ENCODE measurements at regions not wholly inside any gene's neighbourhood (a gene's known extent, or its start where the extent isn't known, plus 50 kb on each side); places are given as distances from the start of the nearest gene placed in this dataset.

- no peak overlapping the region for H3K4me3 ChIP-seq (ENCODE audit: low read depth, low read length)
- ChIA-PET CTCF (no interaction called here), POLR2A (no interaction called here)
- no peaks in the 10 kb centered on the region for H3K27me3 ChIP-seq (ENCODE audit: control insufficient read depth, insufficient read depth, low read length)
- TF ChIP-seq CTCF (IDR thresholded peaks at IDR 0.05; ENCODE audit: low read depth, low read length) = no peak
- DNase-seq (ENCODE audit: low read depth, low spot score) = no peak
- H3K9me3 ChIP-seq (ENCODE audit: control insufficient read depth, insufficient read depth, low read length) = no peaks in the 10 kb centered on the region
- H3K27ac ChIP-seq (ENCODE audit: low read depth, low read length) = no peak overlapping the region
Measured at GRCh38 chr14:30125322-30125979, 197.8 kb upstream of the PRKD1 start.

GRCh38 chr14:30129807-30130206 lies 202.2 kb upstream of the PRKD1 start:
- POLR2A ChIA-PET = no interaction called here
- no peak for TF ChIP-seq CTCF (IDR thresholded peaks at IDR 0.05; ENCODE audit: low read depth, low read length)
- no peaks in the 10 kb centered on the region for H3K27me3 ChIP-seq (ENCODE audit: control insufficient read depth, insufficient read depth, low read length)
- H3K9me3 ChIP-seq (ENCODE audit: control insufficient read depth, insufficient read depth, low read length) = no peaks in the 10 kb centered on the region
- no peak overlapping the region for H3K27ac ChIP-seq (ENCODE audit: low read depth, low read length)
- no peak for DNase-seq (ENCODE audit: low read depth, low spot score)
- CTCF ChIA-PET = no interaction called here
- H3K4me3 ChIP-seq (ENCODE audit: low read depth, low read length) = no peak overlapping the region

GRCh38 chr14:30131581-30132097 lies 204.0 kb upstream of the PRKD1 start:
- no peak for TF ChIP-seq CTCF (IDR thresholded peaks at IDR 0.05; ENCODE audit: low read depth, low read length)
- no peak for DNase-seq (ENCODE audit: low read depth, low spot score)
- H3K9me3 ChIP-seq (ENCODE audit: control insufficient read depth, insufficient read depth, low read length) = no peaks in the 10 kb centered on the region
- CTCF ChIA-PET = no interaction called here
- H3K27me3 ChIP-seq (ENCODE audit: control insufficient read depth, insufficient read depth, low read length) = no peaks in the 10 kb centered on the region
- H3K27ac ChIP-seq (ENCODE audit: low read depth, low read length) = no peak overlapping the region
- POLR2A ChIA-PET = no interaction called here
- no peak overlapping the region for H3K4me3 ChIP-seq (ENCODE audit: low read depth, low read length)

- Histone ChIP-seq H3K27ac (ENCODE audit: low read depth, low read length) (no peak overlapping the region), H3K27me3 (ENCODE audit: control insufficient read depth, insufficient read depth, low read length) (no peaks in the 10 kb centered on the region), H3K4me3 (ENCODE audit: low read depth, low read length) (no peak overlapping the region), H3K9me3 (ENCODE audit: control insufficient read depth, insufficient read depth, low read length) (no peaks in the 10 kb centered on the region)
- ChIA-PET POLR2A (no interaction called here), CTCF (no interaction called here)
- TF ChIP-seq CTCF (IDR thresholded peaks at IDR 0.05; ENCODE audit: low read depth, low read length) = no peak
- DNase-seq (ENCODE audit: low read depth, low spot score) = no peak
Measured at GRCh38 chr14:30132196-30132595, 204.5 kb upstream of the PRKD1 start.

- TF ChIP-seq CTCF (IDR thresholded peaks at IDR 0.05; ENCODE audit: low read depth, low read length) = no peak
- H3K9me3 ChIP-seq (ENCODE audit: control insufficient read depth, insufficient read depth, low read length) = no peaks in the 10 kb centered on the region
- no peak overlapping the region for H3K4me3 ChIP-seq (ENCODE audit: low read depth, low read length)
- POLR2A ChIA-PET = no interaction called here
- H3K27ac ChIP-seq (ENCODE audit: low read depth, low read length) = no peak overlapping the region
- CTCF ChIA-PET = interaction anchor here (0.6 kb wide), 1 partner anchor 475 kb away, joined by 3 read pairs; no protein-coding TSS in a partner anchor
- H3K27me3 ChIP-seq (ENCODE audit: control insufficient read depth, insufficient read depth, low read length) = no peaks in the 10 kb centered on the region
- no peak for DNase-seq (ENCODE audit: low read depth, low spot score)
Measured at GRCh38 chr14:30134936-30135335, 207.3 kb upstream of the PRKD1 start.

Measured in AG04450 (cell line).